ENCODE measurements at regions not wholly inside any gene's neighbourhood (a gene's known extent, or its start where the extent isn't known, plus 50 kb on each side); places are given as distances from the start of the nearest gene placed in this dataset.

GRCh38 chr18:35920623-35921022 lies 51.9 kb upstream of the RMP24 start:
- TF ChIP-seq, protein P1, sequence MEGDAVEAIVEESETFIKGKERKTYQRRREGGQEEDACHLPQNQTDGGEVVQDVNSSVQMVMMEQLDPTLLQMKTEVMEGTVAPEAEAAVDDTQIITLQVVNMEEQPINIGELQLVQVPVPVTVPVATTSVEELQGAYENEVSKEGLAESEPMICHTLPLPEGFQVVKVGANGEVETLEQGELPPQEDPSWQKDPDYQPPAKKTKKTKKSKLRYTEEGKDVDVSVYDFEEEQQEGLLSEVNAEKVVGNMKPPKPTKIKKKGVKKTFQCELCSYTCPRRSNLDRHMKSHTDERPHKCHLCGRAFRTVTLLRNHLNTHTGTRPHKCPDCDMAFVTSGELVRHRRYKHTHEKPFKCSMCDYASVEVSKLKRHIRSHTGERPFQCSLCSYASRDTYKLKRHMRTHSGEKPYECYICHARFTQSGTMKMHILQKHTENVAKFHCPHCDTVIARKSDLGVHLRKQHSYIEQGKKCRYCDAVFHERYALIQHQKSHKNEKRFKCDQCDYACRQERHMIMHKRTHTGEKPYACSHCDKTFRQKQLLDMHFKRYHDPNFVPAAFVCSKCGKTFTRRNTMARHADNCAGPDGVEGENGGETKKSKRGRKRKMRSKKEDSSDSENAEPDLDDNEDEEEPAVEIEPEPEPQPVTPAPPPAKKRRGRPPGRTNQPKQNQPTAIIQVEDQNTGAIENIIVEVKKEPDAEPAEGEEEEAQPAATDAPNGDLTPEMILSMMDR (conservative IDR thresholded peaks at IDR 0.05 in 1 of 2, IDR thresholded peaks at IDR 0.05 in 1 of 2; ENCODE audit: low read depth in 1 of 2, low read length in 2 of 2): no peak
- no peak for TF ChIP-seq EZH2 (IDR thresholded peaks at IDR 0.05; ENCODE audit: low read length, missing control alignments)
